Progenitor cell of endocrine pancreas (in vitro differentiated cells): ENCODE measurements at regions not wholly inside any gene's neighbourhood (a gene's known extent, or its start where the extent isn't known, plus 50 kb on each side); places are given as distances from the start of the nearest gene placed in this dataset.

Experiments used
- DNase-seq: peaks from one replicate; pipeline ENCODE4 v3.0.0; 2021; ENCODE audit warnings: low spot score; ENCODE audit not compliant: unreplicated experiment
- H3K27ac Mint-ChIP-seq: 2 replicates; pipeline ENCODE4 v1.8.0; 2021; ENCODE audit warnings: mild to moderate bottlenecking, moderate library complexity, mixed read lengths
- H3K27me3 Mint-ChIP-seq: 2 replicates; pipeline ENCODE4 v1.8.0; 2021; ENCODE audit warnings: mixed read lengths
- H3K36me3 Mint-ChIP-seq: 2 replicates; pipeline ENCODE4 v1.8.0; 2022; ENCODE audit warnings: mixed read lengths; ENCODE audit not compliant: insufficient read depth
- H3K4me1 Mint-ChIP-seq: 2 replicates; pipeline ENCODE4 v1.8.0; 2021; ENCODE audit warnings: low read depth, mixed read lengths
- H3K4me3 Mint-ChIP-seq: 2 replicates; pipeline ENCODE4 v1.8.0; 2021; ENCODE audit warnings: low read depth, mild to moderate bottlenecking, moderate library complexity, mixed read lengths
- H3K9me3 Mint-ChIP-seq: 2 replicates; pipeline ENCODE4 v1.8.0; 2021; ENCODE audit warnings: low read depth, mixed read lengths
- CTCF ChIP-seq: fragments of 200-600 bp; sonication (generic); IDR thresholded peaks from one replicate; pipeline ENCODE4 v1.5.0; 2021; ENCODE audit warnings: antibody characterized with exemption, mild to moderate bottlenecking; ENCODE audit not compliant: unreplicated experiment

GRCh38 chr5:135130261-135131215, 96.5 kb upstream of the PITX1 start:
- Mint-ChIP-seq H3K4me3 (no peak overlapping the region), H3K36me3 (no peaks in the 10 kb centered on the region), H3K27me3 (peaks cover 54% of the 10 kb centered on the region), H3K27ac (no peak overlapping the region), H3K4me1 (peaks cover 20% of the 10 kb centered on the region), H3K9me3 (no peaks in the 10 kb centered on the region)
- no peak for TF ChIP-seq CTCF
- DNase-seq: no peak

- no peak for TF ChIP-seq CTCF
- H3K4me3 Mint-ChIP-seq: no peak overlapping the region
- peaks cover 53% of the 10 kb centered on the region for H3K27me3 Mint-ChIP-seq
- no peak for DNase-seq
- no peaks in the 10 kb centered on the region for H3K9me3 Mint-ChIP-seq
- H3K36me3 Mint-ChIP-seq: no peaks in the 10 kb centered on the region
- H3K4me1 Mint-ChIP-seq: peaks cover 18% of the 10 kb centered on the region
- H3K27ac Mint-ChIP-seq: no peak overlapping the region
Observed at GRCh38 chr5:135129307-135129706, 95.3 kb upstream of the PITX1 start.

- Mint-ChIP-seq H3K9me3 (no peaks in the 10 kb centered on the region), H3K36me3 (no peaks in the 10 kb centered on the region), H3K4me3 (no peak overlapping the region), H3K27ac (no peak overlapping the region), H3K27me3 (peaks cover 48% of the 10 kb centered on the region), H3K4me1 (peaks cover 12% of the 10 kb centered on the region)
- DNase-seq: no peak
- TF ChIP-seq CTCF: no peak
Observed at GRCh38 chr5:135128361-135128760, 94.3 kb upstream of the PITX1 start.

- no peak overlapping the region for H3K27ac Mint-ChIP-seq
Observed at GRCh38 chr5:135127439-135128240, 93.6 kb upstream of the PITX1 start.

More at GRCh38 chr5:135127439-135128240, 93.6 kb upstream of the PITX1 start:
- H3K4me3 Mint-ChIP-seq: no peak overlapping the region
- H3K4me1 Mint-ChIP-seq: peaks cover 12% of the 10 kb centered on the region
- H3K9me3 Mint-ChIP-seq: no peaks in the 10 kb centered on the region
- DNase-seq: no peak
- H3K36me3 Mint-ChIP-seq: no peaks in the 10 kb centered on the region
- H3K27me3 Mint-ChIP-seq: peaks cover 46% of the 10 kb centered on the region
- no peak for TF ChIP-seq CTCF
